22Rv1 (cell line): ENCODE measurements at regions not wholly inside any gene's neighbourhood (a gene's known extent, or its start where the extent isn't known, plus 50 kb on each side); places are given as distances from the start of the nearest gene placed in this dataset.

Experiments used
- H3K27ac ChIP-seq: fragments of 450-650 bp; 2 replicates; pipeline ENCODE4 v1.5.1; 2017
- ZFX ChIP-seq: fragments of 450-650 bp; IDR thresholded peaks from 2 replicates; pipeline ENCODE4 v1.6.1; 2017; ENCODE audit warnings: antibody characterized with exemption, borderline replicate concordance
- TF ChIP-seq, protein P1 (sequence below): fragments of 450-650 bp; IDR thresholded peaks from 2 replicates; pipeline ENCODE4 v1.5.1; 2017; ENCODE audit warnings: mild to moderate bottlenecking

DNA sequence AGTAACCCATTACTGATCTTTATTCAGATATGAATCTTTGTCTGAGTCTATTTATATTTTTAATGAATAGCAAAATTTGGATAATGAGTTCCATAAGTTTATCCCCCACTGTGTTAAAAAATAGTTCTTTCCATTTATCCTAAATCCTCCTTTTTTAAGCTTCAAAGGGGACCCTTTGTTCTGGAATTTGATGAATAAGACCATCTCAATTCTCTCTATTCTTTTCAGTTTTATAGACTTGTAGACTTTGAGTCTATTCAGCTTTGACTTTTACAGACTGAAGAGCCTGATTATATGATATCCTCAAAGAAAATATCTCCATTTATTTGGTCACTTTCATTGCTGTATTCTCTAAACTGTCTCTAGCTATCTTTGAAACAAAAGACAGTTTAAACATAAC is 2146.1 kb upstream of the CELF4 start:
- H3K27ac ChIP-seq = no peak overlapping the region

DNA sequence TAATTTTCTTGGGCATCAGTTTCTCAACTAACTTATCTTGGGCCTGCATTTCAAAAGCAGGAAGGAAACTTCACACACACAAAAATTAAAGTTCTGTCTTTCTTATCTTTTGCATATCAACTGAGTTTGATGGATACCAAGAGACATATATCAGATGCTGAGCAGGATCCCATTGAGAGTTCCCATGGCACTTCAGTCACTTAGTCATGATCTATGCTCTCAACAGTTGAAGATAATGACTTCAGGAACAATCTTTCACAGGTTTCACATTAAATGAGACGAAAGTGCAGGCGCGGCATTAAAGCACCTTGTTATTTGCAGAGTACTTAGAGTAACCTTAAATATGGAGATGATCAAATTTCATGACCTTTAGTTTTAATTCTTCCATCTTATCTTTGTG is 2139.8 kb upstream of the CELF4 start:
- H3K27ac ChIP-seq = no peak overlapping the region
- TF ChIP-seq, protein P1, sequence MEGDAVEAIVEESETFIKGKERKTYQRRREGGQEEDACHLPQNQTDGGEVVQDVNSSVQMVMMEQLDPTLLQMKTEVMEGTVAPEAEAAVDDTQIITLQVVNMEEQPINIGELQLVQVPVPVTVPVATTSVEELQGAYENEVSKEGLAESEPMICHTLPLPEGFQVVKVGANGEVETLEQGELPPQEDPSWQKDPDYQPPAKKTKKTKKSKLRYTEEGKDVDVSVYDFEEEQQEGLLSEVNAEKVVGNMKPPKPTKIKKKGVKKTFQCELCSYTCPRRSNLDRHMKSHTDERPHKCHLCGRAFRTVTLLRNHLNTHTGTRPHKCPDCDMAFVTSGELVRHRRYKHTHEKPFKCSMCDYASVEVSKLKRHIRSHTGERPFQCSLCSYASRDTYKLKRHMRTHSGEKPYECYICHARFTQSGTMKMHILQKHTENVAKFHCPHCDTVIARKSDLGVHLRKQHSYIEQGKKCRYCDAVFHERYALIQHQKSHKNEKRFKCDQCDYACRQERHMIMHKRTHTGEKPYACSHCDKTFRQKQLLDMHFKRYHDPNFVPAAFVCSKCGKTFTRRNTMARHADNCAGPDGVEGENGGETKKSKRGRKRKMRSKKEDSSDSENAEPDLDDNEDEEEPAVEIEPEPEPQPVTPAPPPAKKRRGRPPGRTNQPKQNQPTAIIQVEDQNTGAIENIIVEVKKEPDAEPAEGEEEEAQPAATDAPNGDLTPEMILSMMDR = no peak
- no peak for TF ChIP-seq ZFX

More for the DNA sequence above, 2146.1 kb upstream of the CELF4 start:
- TF ChIP-seq ZFX = no peak
- TF ChIP-seq, protein P1 = no peak

DNA sequence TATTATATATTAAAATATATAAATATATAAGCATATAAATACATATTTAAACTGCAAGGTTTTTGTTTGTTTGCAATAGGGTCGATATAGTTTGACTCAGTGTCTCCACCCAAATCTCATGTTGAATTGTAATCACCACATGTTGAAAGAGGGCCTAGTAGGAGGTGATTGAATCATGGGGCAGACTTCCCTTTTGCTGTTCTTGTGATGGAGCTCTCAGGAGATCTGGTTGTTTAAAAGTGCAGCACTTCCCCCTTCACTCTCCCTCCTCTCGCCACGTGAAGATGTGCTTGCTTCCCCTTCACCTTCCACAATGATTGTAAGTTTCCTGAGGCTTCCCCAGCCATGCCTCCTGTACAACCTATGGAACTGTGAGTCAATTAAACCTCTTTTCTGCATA is 2137.3 kb upstream of the CELF4 start:
- H3K27ac ChIP-seq = no peak overlapping the region
- no peak for TF ChIP-seq ZFX
- TF ChIP-seq, protein P1 = no peak

DNA sequence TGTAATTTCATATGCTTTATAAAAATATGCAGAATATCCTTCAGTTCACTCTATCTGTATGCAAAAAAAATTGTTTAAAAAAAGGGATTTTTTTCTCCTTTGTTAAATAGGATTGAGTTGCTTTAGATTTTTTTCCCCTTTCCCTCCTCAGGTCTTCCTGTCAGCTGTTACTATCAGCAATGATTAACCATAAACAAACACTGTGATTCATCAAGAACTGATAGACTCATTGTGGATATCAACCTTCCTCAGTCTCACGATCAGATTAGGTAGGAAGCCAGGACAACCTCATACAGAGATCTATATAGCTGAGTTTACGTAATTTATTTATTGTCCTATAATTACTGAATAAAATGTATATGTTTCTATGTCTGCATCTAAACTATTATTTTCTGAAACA is 2136.2 kb upstream of the CELF4 start:
- peak overlapping the region; percentile 54 for H3K27ac ChIP-seq
- TF ChIP-seq ZFX = no peak
- TF ChIP-seq, protein P1 = no peak

- H3K27ac ChIP-seq = peak overlapping the region; percentile 54
- TF ChIP-seq, protein P1 = no peak
- no peak for TF ChIP-seq ZFX
These were observed 2135.6 kb upstream of the CELF4 start for GRCh38 chr18:39701055-39701783.

DNA sequence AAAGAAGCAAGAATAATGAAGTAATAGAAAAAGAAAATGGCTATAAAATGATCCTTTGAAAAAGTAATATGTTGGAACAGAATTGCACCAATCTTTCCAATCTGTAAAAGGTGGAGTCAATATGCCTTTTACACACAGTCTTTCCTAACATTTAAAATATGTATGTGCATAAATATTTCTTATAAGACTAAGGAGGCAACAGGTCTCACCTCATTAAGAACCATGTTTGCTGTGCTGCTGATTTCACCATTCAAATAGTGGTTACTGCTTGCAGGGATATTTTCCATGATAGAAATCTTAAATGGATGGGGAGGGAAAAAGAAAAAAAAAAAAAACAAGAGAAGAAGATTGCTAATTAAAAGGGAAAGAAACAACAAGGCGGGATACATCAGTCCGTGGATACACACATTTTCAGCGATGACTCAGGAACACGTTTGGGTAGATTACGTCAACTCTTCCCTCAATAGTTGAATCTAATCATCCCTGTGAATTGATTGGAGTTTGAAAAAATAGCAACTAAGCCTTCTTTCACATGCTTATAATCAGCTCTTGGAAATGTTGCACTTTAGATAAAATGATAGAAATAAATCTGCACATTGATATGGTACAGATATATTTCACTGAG is 2133.9 kb upstream of the CELF4 start:
- TF ChIP-seq, protein P1 = no peak
- TF ChIP-seq ZFX = no peak
- no peak overlapping the region for H3K27ac ChIP-seq

DNA sequence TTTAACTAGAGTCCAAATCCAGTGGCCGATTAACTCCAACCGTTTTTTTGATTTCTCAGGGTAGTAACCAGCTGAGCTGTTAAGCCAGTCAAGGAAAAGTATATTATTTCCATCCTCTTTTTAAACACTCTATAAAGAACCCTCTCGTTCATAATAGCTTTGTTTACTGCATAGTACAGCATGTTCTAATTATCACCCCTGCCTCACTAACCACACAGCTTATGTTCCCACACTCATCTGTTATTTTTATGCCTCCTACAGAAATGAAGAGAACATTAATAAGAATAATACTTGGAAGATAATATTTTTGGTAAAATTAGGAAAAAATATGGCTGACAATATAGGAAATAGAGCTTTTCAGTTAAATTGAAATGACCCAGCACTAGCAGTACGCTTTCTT is 2132.8 kb upstream of the CELF4 start:
- no peak overlapping the region for H3K27ac ChIP-seq
- TF ChIP-seq ZFX = no peak
- TF ChIP-seq, protein P1 = no peak
